ENCODE measurements at regions not wholly inside any gene's neighbourhood (a gene's known extent, or its start where the extent isn't known, plus 50 kb on each side); places are given as distances from the start of the nearest gene placed in this dataset.
A peak's percentile ranks its signal among the peaks of the same experiment; 100 is the strongest.
"Not testable (repeated sequence)": the region's sequence is repeated elsewhere in the genome, so short reads cannot be mapped to it uniquely, and the experiment has no call there.

DNA sequence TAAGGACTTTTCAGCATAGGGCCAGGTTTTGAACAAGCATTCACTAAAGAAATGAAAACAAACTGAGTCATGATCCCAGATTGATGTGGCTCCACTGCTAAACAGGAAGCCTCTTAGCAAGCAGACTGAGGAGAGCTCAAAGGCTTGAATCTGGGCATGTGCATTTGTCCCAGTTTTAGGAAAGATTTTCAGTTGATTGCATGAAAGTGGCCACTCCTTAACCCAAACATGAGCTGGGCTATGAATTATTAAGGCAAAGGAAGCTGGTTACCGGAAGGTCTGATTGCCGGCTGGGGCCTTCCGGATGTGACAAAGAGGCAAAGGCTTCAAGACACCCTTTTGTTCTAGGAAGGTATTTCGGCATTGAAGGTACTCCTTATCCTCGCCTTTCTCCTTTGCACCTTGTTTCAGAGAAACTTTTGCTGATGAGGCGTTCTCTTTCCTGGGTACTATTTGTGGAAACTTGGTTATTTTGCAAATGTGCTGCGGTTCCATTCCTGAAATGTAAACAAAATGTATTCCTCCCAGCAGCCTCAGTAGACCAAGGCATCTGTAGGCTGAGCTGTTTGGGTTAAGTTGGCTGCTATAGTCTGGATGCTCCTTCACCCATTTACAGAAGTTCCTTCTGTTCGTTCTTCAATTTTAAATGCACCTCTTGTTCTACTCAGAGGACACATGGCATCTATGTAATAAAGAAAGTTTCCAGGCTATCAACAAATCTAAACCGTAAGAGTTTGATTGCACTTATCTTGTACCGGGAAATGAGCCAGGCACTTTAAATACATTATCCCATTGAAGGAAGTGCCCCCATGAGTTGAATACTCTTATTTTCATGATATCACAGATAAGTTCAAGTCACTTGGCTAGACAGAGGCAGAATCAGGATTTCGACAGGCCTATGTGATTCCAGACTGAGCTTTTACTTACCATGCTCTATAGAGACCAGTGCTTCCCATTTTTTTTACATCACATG, 115.6 kb upstream of the METAP2 start:
- no peak overlapping the region for H3K4me3 ChIP-seq (ENCODE audit: low read length)
- DNase-seq (ENCODE audit: low read depth): peak; percentile 22
- TF ChIP-seq, protein P1, sequence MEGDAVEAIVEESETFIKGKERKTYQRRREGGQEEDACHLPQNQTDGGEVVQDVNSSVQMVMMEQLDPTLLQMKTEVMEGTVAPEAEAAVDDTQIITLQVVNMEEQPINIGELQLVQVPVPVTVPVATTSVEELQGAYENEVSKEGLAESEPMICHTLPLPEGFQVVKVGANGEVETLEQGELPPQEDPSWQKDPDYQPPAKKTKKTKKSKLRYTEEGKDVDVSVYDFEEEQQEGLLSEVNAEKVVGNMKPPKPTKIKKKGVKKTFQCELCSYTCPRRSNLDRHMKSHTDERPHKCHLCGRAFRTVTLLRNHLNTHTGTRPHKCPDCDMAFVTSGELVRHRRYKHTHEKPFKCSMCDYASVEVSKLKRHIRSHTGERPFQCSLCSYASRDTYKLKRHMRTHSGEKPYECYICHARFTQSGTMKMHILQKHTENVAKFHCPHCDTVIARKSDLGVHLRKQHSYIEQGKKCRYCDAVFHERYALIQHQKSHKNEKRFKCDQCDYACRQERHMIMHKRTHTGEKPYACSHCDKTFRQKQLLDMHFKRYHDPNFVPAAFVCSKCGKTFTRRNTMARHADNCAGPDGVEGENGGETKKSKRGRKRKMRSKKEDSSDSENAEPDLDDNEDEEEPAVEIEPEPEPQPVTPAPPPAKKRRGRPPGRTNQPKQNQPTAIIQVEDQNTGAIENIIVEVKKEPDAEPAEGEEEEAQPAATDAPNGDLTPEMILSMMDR (IDR thresholded peaks at IDR 0.05; ENCODE audit: insufficient read depth, low read depth, low read length, missing control alignments): no peak

DNA sequence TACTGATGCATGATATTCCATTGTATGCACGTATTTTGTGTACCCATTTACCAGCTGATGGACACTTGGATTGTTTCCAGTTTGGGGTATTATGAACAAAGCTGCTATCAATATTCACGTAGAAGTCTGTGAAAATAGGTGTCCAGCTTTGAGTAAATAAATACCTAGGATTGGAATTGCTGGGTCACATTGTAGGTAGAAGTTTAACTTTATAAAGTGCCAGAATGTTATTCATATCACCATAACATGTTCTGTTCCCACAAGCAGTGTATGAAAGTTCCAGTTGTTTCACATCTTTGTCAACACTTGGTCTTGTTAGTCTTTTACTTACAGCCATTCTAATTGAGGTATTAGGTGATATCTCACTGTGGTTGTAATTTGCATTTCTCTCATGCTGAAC, 108.0 kb upstream of the METAP2 start:
- TF ChIP-seq, protein P1 (IDR thresholded peaks at IDR 0.05; ENCODE audit: insufficient read depth, low read depth, low read length, missing control alignments): no peak
- DNase-seq (ENCODE audit: low read depth): no peak
- no peak overlapping the region for H3K4me3 ChIP-seq (ENCODE audit: low read length)

DNA sequence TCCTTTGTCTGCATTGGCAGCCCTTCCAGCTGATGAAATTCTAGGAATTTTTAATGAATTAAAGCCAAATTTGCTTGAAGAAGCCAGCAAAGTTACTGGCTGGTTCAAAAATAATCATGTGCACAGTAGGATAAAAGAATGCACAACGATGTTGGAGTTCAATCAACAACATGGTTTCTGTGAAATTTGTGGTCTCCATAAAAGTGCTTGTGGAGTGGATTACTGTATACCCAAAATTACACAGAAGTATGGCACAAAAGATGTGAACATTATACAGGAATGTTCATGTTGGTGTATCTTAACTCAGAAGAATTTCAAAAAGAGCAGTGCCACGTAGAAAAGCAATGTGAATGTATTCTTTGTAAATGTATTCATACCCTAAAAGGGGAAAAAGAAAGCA, 105.0 kb upstream of the METAP2 start:
- H3K4me3 ChIP-seq (ENCODE audit: low read length): no peak overlapping the region
- DNase-seq (ENCODE audit: low read depth): no peak
- TF ChIP-seq, protein P1 (IDR thresholded peaks at IDR 0.05; ENCODE audit: insufficient read depth, low read depth, low read length, missing control alignments): no peak

GRCh38 chr12:95371571-95371970, 102.4 kb upstream of the METAP2 start:
- TF ChIP-seq, protein P1 (IDR thresholded peaks at IDR 0.05; ENCODE audit: insufficient read depth, low read depth, low read length, missing control alignments): no peak
- no peak for DNase-seq (ENCODE audit: low read depth)
- no peak overlapping the region for H3K4me3 ChIP-seq (ENCODE audit: low read length)

GRCh38 chr12:95379481-95379880, 94.5 kb upstream of the METAP2 start:
- H3K4me3 ChIP-seq (ENCODE audit: low read length); DNase-seq (ENCODE audit: low read depth): not testable (repeated sequence)

DNA sequence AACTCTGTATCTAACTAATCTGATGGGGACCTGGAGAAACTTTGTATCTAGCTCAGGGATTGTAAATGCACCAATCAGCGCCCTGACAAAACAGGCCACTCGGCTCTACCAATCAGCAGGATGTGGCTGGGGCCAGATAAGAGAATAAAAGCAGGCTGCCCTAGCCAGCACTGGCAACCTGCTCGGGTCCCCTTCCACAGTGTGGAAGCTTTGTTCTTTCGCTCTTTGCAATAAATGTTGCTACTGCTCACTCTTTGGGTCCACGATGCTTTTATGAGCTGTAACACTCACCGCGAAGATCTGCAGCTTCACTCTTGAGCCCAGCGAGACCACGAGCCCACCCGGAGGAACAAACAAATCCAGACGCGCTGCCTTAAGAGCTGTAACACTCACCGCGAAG, 93.6 kb upstream of the METAP2 start:
- not testable (repeated sequence) for DNase-seq (ENCODE audit: low read depth); H3K4me3 ChIP-seq (ENCODE audit: low read length)

- H3K4me3 ChIP-seq (ENCODE audit: low read length): no peak overlapping the region
- TF ChIP-seq, protein P1 (IDR thresholded peaks at IDR 0.05; ENCODE audit: insufficient read depth, low read depth, low read length, missing control alignments): no peak
- no peak for DNase-seq (ENCODE audit: low read depth)
These were observed 92.8 kb upstream of the METAP2 start for GRCh38 chr12:95380997-95381786.

GRCh38 chr12:95383920-95384319, 90.0 kb upstream of the METAP2 start:
- not testable (repeated sequence) for H3K4me3 ChIP-seq (ENCODE audit: low read length)
- peak; percentile 55 for DNase-seq (ENCODE audit: low read depth)
